H9 (cell line): ENCODE measurements at regions not wholly inside any gene's neighbourhood (a gene's known extent, or its start where the extent isn't known, plus 50 kb on each side); places are given as distances from the start of the nearest gene placed in this dataset.

ENCODE experiments used
- DNase-seq: peaks from one replicate; pipeline ENCODE4 v3.0.0-alpha.2; 2017
- H2AFZ ChIP-seq: one replicate; pipeline ENCODE4 v1.6.1; 2013; ENCODE audit warnings: mild to moderate bottlenecking, low read length, control low read depth, moderate library complexity
- H2AK5ac ChIP-seq: 2 replicates; pipeline ENCODE4 v1.6.1; 2013; ENCODE audit warnings: low read length, control low read depth, mixed read lengths; ENCODE audit not compliant: insufficient read length
- H2BK120ac ChIP-seq: one replicate; pipeline ENCODE4 v1.6.1; 2013; ENCODE audit warnings: low read depth, mild to moderate bottlenecking, low read length, control low read depth, inconsistent platforms; ENCODE audit not compliant: poor library complexity, severe bottlenecking
- H2BK12ac ChIP-seq: 2 replicates; pipeline ENCODE4 v1.6.1; 2013; ENCODE audit warnings: low read length, control low read depth, mixed read lengths, low read depth; ENCODE audit not compliant: insufficient read length
- H2BK15ac ChIP-seq: 2 replicates; pipeline ENCODE4 v1.6.1; 2013; ENCODE audit warnings: low read depth, low read length, control low read depth
- H2BK20ac ChIP-seq: one replicate; pipeline ENCODE4 v1.6.1; 2013; ENCODE audit warnings: low read depth, mild to moderate bottlenecking, low read length, control low read depth, inconsistent platforms; ENCODE audit not compliant: poor library complexity, severe bottlenecking
- H2BK5ac ChIP-seq: 2 replicates; pipeline ENCODE4 v1.6.1; 2013; ENCODE audit warnings: low read length, control low read depth, mixed read lengths; ENCODE audit not compliant: insufficient read length
- H3K14ac ChIP-seq: 2 replicates; pipeline ENCODE4 v1.6.1; 2013; ENCODE audit warnings: low read length, control low read depth; ENCODE audit not compliant: insufficient read depth
- H3K18ac ChIP-seq: 2 replicates; pipeline ENCODE4 v1.6.1; 2013; ENCODE audit warnings: low read depth, mild to moderate bottlenecking, mixed read lengths, low read length, control low read depth; ENCODE audit not compliant: insufficient read length
- H3K23ac ChIP-seq: 2 replicates; pipeline ENCODE4 v1.6.1; 2013; ENCODE audit warnings: low read length, control low read depth, mixed read lengths, low read depth; ENCODE audit not compliant: insufficient read length
- H3K23me2 ChIP-seq: 2 replicates; pipeline ENCODE4 v1.6.1; 2013; ENCODE audit warnings: low read depth, mild to moderate bottlenecking, mixed read lengths, low read length, control low read depth; ENCODE audit not compliant: insufficient read length, poor library complexity, severe bottlenecking
- H3K27ac ChIP-seq: 2 replicates; pipeline ENCODE4 v1.5.1; 2013; ENCODE audit warnings: low read length, control low read depth, mixed read lengths, low read depth; ENCODE audit not compliant: insufficient read length
- H3K27me3 ChIP-seq: 2 replicates; pipeline ENCODE4 v1.6.1; 2013; ENCODE audit warnings: low read length, control low read depth, inconsistent platforms; ENCODE audit not compliant: insufficient read depth
- H3K4ac ChIP-seq: 2 replicates; pipeline ENCODE4 v1.6.1; 2013; ENCODE audit warnings: low read depth, mild to moderate bottlenecking, control low read depth, inconsistent platforms, low read length, moderate library complexity
- H3K4me1 ChIP-seq: 2 replicates; pipeline ENCODE4 v1.6.1; 2013; ENCODE audit warnings: low read length, control low read depth, inconsistent platforms; ENCODE audit not compliant: insufficient read depth
- H3K4me2 ChIP-seq: 2 replicates; pipeline ENCODE4 v1.6.1; 2013; ENCODE audit warnings: low read length, control low read depth, mixed read lengths; ENCODE audit not compliant: insufficient read length, insufficient read depth
- H3K56ac ChIP-seq: 2 replicates; pipeline ENCODE4 v1.6.1; 2013; ENCODE audit warnings: low read depth, mild to moderate bottlenecking, mixed read lengths, low read length, control low read depth; ENCODE audit not compliant: insufficient read length
- H3K79me1 ChIP-seq: 2 replicates; pipeline ENCODE4 v1.6.1; 2013; ENCODE audit warnings: low read depth, mild to moderate bottlenecking, moderate library complexity, low read length, control low read depth, inconsistent platforms; ENCODE audit not compliant: insufficient read depth, poor library complexity, severe bottlenecking
- H3K79me2 ChIP-seq: 2 replicates; pipeline ENCODE4 v1.6.1; 2013; ENCODE audit warnings: low read length, control low read depth, inconsistent platforms; ENCODE audit not compliant: insufficient read depth
- H3K9ac ChIP-seq: 2 replicates; pipeline ENCODE4 v1.6.1; 2013; ENCODE audit warnings: low read length, control low read depth, mixed read lengths; ENCODE audit not compliant: insufficient read length; ENCODE audit errors: extremely low read depth
- H3K9me3 ChIP-seq: one replicate; pipeline ENCODE4 v1.6.1; 2013; ENCODE audit warnings: low read depth, low read length, inconsistent platforms; ENCODE audit not compliant: control insufficient read depth
- H3T11ph ChIP-seq: one replicate; pipeline ENCODE4 v1.6.1; 2013; ENCODE audit warnings: mild to moderate bottlenecking, low read length, control low read depth, inconsistent platforms
- H4K20me1 ChIP-seq: one replicate; pipeline ENCODE4 v1.6.1; 2013; ENCODE audit not compliant: control insufficient read depth, insufficient read length, insufficient read depth
- H4K5ac ChIP-seq: 2 replicates; pipeline ENCODE4 v1.6.1; 2013; ENCODE audit warnings: low read depth, mild to moderate bottlenecking, mixed read lengths, low read length, control low read depth; ENCODE audit not compliant: insufficient read length
- H4K8ac ChIP-seq: replicated peaks from 2 replicates; pipeline ENCODE4 v1.6.1; 2013; ENCODE audit warnings: low read length, control low read depth, mixed read lengths, low read depth; ENCODE audit not compliant: insufficient read length
- H4K91ac ChIP-seq: 2 replicates; pipeline ENCODE4 v1.6.1; 2013; ENCODE audit warnings: low read depth, mild to moderate bottlenecking, moderate library complexity, mixed read lengths, low read length, control low read depth; ENCODE audit not compliant: insufficient read length
- H3K27ac Mint-ChIP-seq, 3 experiments: 2 replicates in 2 of 3; 3 replicates in 1 of 3; pipeline ENCODE4 v1.8.0; 2020 to 2021; ENCODE audit warnings: mixed read lengths in 3 of 3, mild to moderate bottlenecking in 1 of 3, moderate library complexity in 1 of 3
- H3K27me3 Mint-ChIP-seq: 2 replicates; pipeline ENCODE4 v1.8.0; 2021; ENCODE audit warnings: low read depth, mild to moderate bottlenecking, moderate library complexity, mixed read lengths
- H3K36me3 Mint-ChIP-seq, 3 experiments: 2 replicates in 2 of 3; 3 replicates in 1 of 3; pipeline ENCODE4 v1.8.0; 2020 to 2021; ENCODE audit warnings: low read depth in 3 of 3, mixed read lengths in 3 of 3; ENCODE audit not compliant: insufficient read depth in 1 of 3
- H3K4me1 Mint-ChIP-seq, 2 experiments: 2 replicates each; pipeline ENCODE4 v1.8.0; 2020; ENCODE audit warnings: mixed read lengths in 2 of 2
- H3K4me3 Mint-ChIP-seq, 2 experiments: 2 replicates in 1 of 2; 3 replicates in 1 of 2; pipeline ENCODE4 v1.8.0; 2020 to 2021; ENCODE audit warnings: mild to moderate bottlenecking in 2 of 2, mixed read lengths in 2 of 2, moderate library complexity in 1 of 2
- H3K9me3 Mint-ChIP-seq, 2 experiments: 2 replicates in 1 of 2; 3 replicates in 1 of 2; pipeline ENCODE4 v1.8.0; 2020; ENCODE audit warnings: mild to moderate bottlenecking in 2 of 2, mixed read lengths in 2 of 2, moderate library complexity in 1 of 2
- WGBS: extraction: QIAGEN DNeasy Blood & Tissue Kit; methylation state at CpG from one replicate; pipeline ENCODE4 v1.1.7; 2013; ENCODE audit warnings: missing lambda C conversion rate, low lambda C conversion rate, mixed read lengths; ENCODE audit not compliant: insufficient read length; ENCODE audit errors: extremely low coverage; 5-methylcytosine and 5-hydroxymethylcytosine counted together
- TF ChIP-seq, protein P1 (sequence below): fragments of 200-600 bp; sonication (generic); conservative IDR thresholded peaks from 3 replicates; pipeline ENCODE4 v1.8.0; 2021; ENCODE audit warnings: antibody characterized with exemption, mild to moderate bottlenecking

DNA sequence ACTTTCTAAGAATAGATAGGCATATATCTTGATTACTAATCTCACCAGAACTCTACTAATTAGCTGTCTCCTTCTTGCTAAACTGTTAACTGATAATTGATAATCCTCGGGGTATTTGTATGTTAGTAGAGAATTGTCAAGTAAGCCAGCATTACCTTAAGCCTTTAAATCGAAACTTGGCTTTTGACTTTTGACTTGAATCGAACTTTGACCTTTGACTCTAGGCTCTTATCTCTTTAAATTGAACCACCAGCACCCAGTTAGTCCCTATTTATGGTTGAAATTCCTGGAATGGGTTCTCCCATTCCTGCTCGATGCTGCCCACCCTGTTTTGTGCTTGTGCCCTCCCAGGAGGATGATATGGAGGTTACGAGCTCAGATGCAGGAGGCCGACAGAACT is 244.4 kb downstream of the TGFB2 start:
- Mint-ChIP-seq H3K4me1 (peaks cover 9 to 13% of the 10 kb centered on the region in 2 experiments), H3K27ac (no peak overlapping the region), H3K9me3 (no peaks in the 10 kb centered on the region), H3K4me3 (no peak overlapping the region), H3K27me3 (no peaks in the 10 kb centered on the region; the same call in 1 of the 2 replicates), H3K36me3 (no peaks in the 10 kb centered on the region; a peak in 1 of 7 replicates)
- Histone ChIP-seq H3K4me2 (no peak overlapping the region), H4K20me1 (no peaks in the 10 kb centered on the region), H3K79me2 (no peaks in the 10 kb centered on the region), H2AFZ (no peak overlapping the region), H4K8ac (no peak overlapping the region), H2BK120ac (no peak overlapping the region), H4K5ac (no peak overlapping the region), H3K14ac (no peak overlapping the region), H3K9ac (no peak overlapping the region), H2BK15ac (no peak overlapping the region), H3K4ac (no peak overlapping the region), H3K23me2 (no peaks in the 10 kb centered on the region), H2BK12ac (no peak overlapping the region), H3K9me3 (no peaks in the 10 kb centered on the region), H2AK5ac (no peak overlapping the region), H3K27me3 (no peaks in the 10 kb centered on the region), H3K4me1 (peaks cover 2% of the 10 kb centered on the region; the same call in 1 of the 2 replicates), H2BK5ac (no peak overlapping the region), H3K56ac (no peak overlapping the region), H4K91ac (no peak overlapping the region), H3K27ac (no peak overlapping the region), H3K79me1 (no peaks in the 10 kb centered on the region), H2BK20ac (no peak overlapping the region), H3T11ph (no peak overlapping the region), H3K23ac (no peak overlapping the region), H3K18ac (no peak overlapping the region)
- TF ChIP-seq, protein P1, sequence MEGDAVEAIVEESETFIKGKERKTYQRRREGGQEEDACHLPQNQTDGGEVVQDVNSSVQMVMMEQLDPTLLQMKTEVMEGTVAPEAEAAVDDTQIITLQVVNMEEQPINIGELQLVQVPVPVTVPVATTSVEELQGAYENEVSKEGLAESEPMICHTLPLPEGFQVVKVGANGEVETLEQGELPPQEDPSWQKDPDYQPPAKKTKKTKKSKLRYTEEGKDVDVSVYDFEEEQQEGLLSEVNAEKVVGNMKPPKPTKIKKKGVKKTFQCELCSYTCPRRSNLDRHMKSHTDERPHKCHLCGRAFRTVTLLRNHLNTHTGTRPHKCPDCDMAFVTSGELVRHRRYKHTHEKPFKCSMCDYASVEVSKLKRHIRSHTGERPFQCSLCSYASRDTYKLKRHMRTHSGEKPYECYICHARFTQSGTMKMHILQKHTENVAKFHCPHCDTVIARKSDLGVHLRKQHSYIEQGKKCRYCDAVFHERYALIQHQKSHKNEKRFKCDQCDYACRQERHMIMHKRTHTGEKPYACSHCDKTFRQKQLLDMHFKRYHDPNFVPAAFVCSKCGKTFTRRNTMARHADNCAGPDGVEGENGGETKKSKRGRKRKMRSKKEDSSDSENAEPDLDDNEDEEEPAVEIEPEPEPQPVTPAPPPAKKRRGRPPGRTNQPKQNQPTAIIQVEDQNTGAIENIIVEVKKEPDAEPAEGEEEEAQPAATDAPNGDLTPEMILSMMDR = no peak
- WGBS = no CpG with 5 or more reads among the region's 6 CpGs
- DNase-seq = no peak
